MCF 10A (cell line): ENCODE measurements at regions not wholly inside any gene's neighbourhood (a gene's known extent, or its start where the extent isn't known, plus 50 kb on each side); places are given as distances from the start of the nearest gene placed in this dataset.
A peak's percentile ranks its signal among the peaks of the same experiment; 100 is the strongest.

Experiments
- BruUV-seq: library from RNA; stranded (reverse); fragments of 400-500 nt; replicated peaks from 2 replicates; lab custom pipeline; 2021; lab: Mats Ljungman, UMichigan
- CTCF ChIA-PET: fragments of 300-600 bp; sonication (Branson Sonifier 250); formaldehyde crosslinking; extraction: SDS; loops from one replicate; lab custom pipeline; 2021; ENCODE audit warnings: antibody characterized with exemption, inconsistent platforms; lab: Yijun Ruan, JAX
- POLR2A ChIA-PET: fragments of 300-600, 350-650 bp; sonication (Branson Sonifier 250); formaldehyde crosslinking; extraction: SDS; loops from one replicate; lab custom pipeline; 2020; ENCODE audit warnings: antibody characterized with exemption, inconsistent platforms; lab: Yijun Ruan, JAX
- DNase-seq: peaks from one replicate; pipeline ENCODE4 v3.0.0-alpha.2; 2018; ENCODE audit not compliant: unreplicated experiment
- H3K27ac Mint-ChIP-seq: one replicate; pipeline ENCODE4 v1.8.0; 2022; ENCODE audit warnings: mild to moderate bottlenecking, low read depth, mixed read lengths; ENCODE audit not compliant: unreplicated experiment
- H3K27me3 Mint-ChIP-seq: one replicate; pipeline ENCODE4 v1.8.0; 2022; ENCODE audit warnings: mixed read lengths; ENCODE audit not compliant: insufficient read depth, unreplicated experiment
- H3K36me3 Mint-ChIP-seq: one replicate; pipeline ENCODE4 v1.8.0; 2022; ENCODE audit warnings: mild to moderate bottlenecking, moderate library complexity, mixed read lengths; ENCODE audit not compliant: insufficient read depth, unreplicated experiment
- H3K4me1 Mint-ChIP-seq: one replicate; pipeline ENCODE4 v1.8.0; 2022; ENCODE audit warnings: mixed read lengths; ENCODE audit not compliant: insufficient read depth, unreplicated experiment
- H3K4me3 Mint-ChIP-seq: one replicate; pipeline ENCODE4 v1.8.0; 2022; ENCODE audit warnings: mild to moderate bottlenecking, moderate library complexity, mixed read lengths; ENCODE audit not compliant: unreplicated experiment
- H3K9me3 Mint-ChIP-seq: one replicate; pipeline ENCODE4 v1.8.0; 2022; ENCODE audit warnings: mixed read lengths; ENCODE audit not compliant: unreplicated experiment
- CTCF ChIP-seq: fragments of 200-600 bp; IDR thresholded peaks from one replicate; pipeline ENCODE4 v1.8.0; 2022; ENCODE audit warnings: antibody characterized with exemption, mild to moderate bottlenecking; ENCODE audit not compliant: unreplicated experiment
- intact Hi-C: fragments of 100-400 bp; cut with micrococcal nuclease; formaldehyde crosslinking; loops from 2 replicates; pipeline ENCODE4 v1.14.1; 2022

GRCh38 chr2:43109261-43109743 is 117.1 kb downstream of the ZFP36L2 start:
- no peak for TF ChIP-seq CTCF
- POLR2A ChIA-PET = no interaction called here
- no peak for DNase-seq
- Mint-ChIP-seq H3K36me3 (no peaks in the 10 kb centered on the region), H3K9me3 (peaks cover 3% of the 10 kb centered on the region), H3K27ac (no peak overlapping the region), H3K4me1 (peaks cover 28% of the 10 kb centered on the region), H3K4me3 (no peak overlapping the region), H3K27me3 (no peaks in the 10 kb centered on the region)
- CTCF ChIA-PET = interaction anchor here (1.2 kb wide), 1 partner anchor 120 kb away, joined by 3 read pairs; no protein-coding TSS in a partner anchor
- BruUV-seq = no TSS peak
- intact Hi-C loops = no loop called here

DNA sequence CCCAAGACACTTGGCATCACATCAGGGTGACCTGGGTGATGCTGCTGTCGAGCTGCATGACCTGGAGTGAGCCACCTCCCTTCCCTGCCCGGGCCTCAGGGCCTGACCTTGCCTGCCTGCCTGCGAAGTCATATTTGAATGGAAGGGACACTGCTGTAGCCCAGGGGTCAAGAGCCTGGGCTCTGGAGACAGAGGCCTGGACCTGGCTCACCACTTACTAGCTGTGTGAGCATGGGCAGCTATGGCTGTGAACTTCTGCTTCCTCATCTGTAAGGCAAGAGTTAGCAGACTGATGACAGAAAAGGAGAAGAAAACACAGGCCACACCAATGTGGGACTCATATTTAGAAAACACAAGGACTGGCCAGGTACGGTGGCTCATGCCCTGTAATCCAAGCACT is 118.7 kb downstream of the ZFP36L2 start:
- no TSS peak for BruUV-seq
- Mint-ChIP-seq H3K4me1 (peaks cover 19% of the 10 kb centered on the region), H3K27ac (no peak overlapping the region), H3K9me3 (peaks cover 8% of the 10 kb centered on the region), H3K4me3 (no peak overlapping the region), H3K36me3 (no peaks in the 10 kb centered on the region), H3K27me3 (no peaks in the 10 kb centered on the region)
- CTCF ChIA-PET = interaction anchor here (0.6 kb wide), 1 partner anchor 20 kb away, joined by 4 read pairs; no protein-coding TSS in a partner anchor
- intact Hi-C loops = no loop called here
- DNase-seq = no peak
- POLR2A ChIA-PET = interaction anchor here (0.6 kb wide), 2 partner anchors 19 to 22 kb away, joined by 3 read pairs; no protein-coding TSS in a partner anchor
- TF ChIP-seq CTCF = no peak

DNA sequence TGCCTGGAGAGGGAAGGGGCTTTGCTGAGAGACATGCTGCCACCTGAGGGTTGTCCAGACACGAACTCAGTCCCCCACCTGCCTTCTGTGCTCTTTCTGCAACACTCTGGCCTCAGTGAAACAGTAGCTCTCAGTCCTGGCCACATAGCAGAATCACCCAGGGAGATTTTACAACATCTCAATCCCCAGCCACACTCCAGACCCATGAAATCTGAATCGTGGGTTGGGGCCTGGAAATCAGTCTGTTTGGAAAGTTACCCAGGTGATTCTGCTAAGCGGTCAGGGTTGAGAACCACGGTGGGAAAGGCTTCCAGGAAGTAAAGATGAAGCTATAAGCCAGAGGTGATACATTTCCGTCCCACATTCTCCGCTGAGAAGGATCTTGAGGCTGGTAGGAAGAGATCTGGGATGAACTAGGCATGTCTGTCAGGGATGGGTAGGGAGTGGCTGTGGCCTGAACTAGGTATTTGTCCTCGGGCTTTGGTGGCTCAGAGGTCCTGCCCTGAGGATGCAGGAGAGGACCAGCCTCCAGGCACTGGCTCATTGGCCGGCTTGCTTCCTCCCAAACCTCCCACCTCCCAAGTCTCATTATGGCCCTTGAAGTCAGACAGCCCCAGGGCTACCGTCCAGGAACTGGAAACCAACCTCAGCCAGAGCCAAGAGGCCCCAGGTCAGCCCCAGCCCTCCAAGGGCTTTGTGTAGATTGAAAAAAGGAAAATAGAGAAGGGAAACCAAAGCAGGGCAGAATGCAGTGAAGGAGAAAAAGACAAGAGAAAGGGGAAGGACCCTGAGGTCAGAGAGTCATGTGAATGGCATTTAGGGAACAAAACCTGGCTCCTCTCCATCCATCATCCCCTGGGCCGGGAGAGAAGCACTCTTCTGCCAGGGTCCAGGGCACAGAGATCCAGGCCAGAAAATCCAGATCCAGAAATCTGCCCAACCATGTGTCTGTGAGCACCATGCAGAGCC is 119.6 kb downstream of the ZFP36L2 start:
- ChIA-PET POLR2A (interaction anchor here (1.8 kb wide), 1 partner anchor 24 kb away, joined by 4 read pairs; no protein-coding TSS in a partner anchor), CTCF (interaction anchor here (0.5 to 2.0 kb wide), 4 partner anchors 14 to 90 kb away, joined by 3 to 5 read pairs (median 4); no protein-coding TSS in a partner anchor)
- no TSS peak for BruUV-seq
- intact Hi-C loops = no loop called here
- Mint-ChIP-seq H3K9me3 (peaks cover 8% of the 10 kb centered on the region), H3K4me3 (no peak overlapping the region), H3K27me3 (no peaks in the 10 kb centered on the region), H3K4me1 (peaks cover 19% of the 10 kb centered on the region), H3K27ac (peak overlapping the region; percentile 59), H3K36me3 (no peaks in the 10 kb centered on the region)
- DNase-seq = peak; percentile 18
- no peak for TF ChIP-seq CTCF
